Body of pancreas (tissue), 4 donors: ENCODE measurements at regions not wholly inside any gene's neighbourhood (a gene's known extent, or its start where the extent isn't known, plus 50 kb on each side); places are given as distances from the start of the nearest gene placed in this dataset.

Experiments
- POLR2A ChIP-seq, 3 donors: fragments of 450-650 bp; IDR thresholded peaks; one replicate each; pipeline ENCODE4 v1.6.1; 2016; ENCODE audit warnings: antibody characterized with exemption in 3 of 3, mild to moderate bottlenecking in 2 of 3
- TF ChIP-seq, protein P1 (sequence below), 7 experiments: fragments of 450-650 bp in 4 of 7; fragments of 200-600 bp in 3 of 7; sonication (generic) in 3 of 7; IDR thresholded peaks; one replicate each; pipeline ENCODE4 v1.5.1; 2016 to 2019; ENCODE audit warnings: antibody characterized with exemption in 7 of 7

DNA sequence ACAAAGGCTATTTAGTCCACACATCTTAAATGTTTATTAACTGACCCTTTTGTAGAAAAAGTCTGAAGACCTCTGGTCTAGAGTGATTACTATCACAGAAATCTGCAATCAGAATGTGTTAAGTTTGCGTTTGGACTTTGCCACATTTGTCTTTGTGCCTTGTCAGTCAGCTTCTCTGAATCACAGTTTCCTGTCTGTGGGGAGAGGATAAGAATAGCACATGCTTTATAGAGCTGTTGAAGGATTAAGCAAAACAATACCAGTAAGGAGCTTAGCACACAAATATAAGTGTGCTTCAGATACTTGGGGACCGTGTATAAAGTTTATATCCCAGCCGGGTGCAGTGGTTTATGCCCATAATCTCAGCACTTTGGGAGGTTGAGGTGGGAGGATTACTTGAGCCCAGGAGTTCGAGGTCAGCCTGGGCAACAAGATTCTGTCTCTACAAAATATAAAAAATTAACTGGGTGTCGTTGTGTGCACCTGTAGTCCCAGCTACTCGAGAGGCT is 63.0 kb upstream of the BTG1 start:
- TF ChIP-seq, protein P1, sequence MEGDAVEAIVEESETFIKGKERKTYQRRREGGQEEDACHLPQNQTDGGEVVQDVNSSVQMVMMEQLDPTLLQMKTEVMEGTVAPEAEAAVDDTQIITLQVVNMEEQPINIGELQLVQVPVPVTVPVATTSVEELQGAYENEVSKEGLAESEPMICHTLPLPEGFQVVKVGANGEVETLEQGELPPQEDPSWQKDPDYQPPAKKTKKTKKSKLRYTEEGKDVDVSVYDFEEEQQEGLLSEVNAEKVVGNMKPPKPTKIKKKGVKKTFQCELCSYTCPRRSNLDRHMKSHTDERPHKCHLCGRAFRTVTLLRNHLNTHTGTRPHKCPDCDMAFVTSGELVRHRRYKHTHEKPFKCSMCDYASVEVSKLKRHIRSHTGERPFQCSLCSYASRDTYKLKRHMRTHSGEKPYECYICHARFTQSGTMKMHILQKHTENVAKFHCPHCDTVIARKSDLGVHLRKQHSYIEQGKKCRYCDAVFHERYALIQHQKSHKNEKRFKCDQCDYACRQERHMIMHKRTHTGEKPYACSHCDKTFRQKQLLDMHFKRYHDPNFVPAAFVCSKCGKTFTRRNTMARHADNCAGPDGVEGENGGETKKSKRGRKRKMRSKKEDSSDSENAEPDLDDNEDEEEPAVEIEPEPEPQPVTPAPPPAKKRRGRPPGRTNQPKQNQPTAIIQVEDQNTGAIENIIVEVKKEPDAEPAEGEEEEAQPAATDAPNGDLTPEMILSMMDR (IDR thresholded peaks at IDR 0.05) = no peak
- no peak for TF ChIP-seq POLR2A (IDR thresholded peaks at IDR 0.05)
